PC-3 (cell line): ENCODE measurements at regions not wholly inside any gene's neighbourhood (a gene's known extent, or its start where the extent isn't known, plus 50 kb on each side); places are given as distances from the start of the nearest gene placed in this dataset.

Source experiments
- CTCF ChIP-seq: fragments of 300-600 bp; sonication (generic); conservative IDR thresholded peaks from 2 replicates; pipeline ENCODE4 v1.5.1; 2017; ENCODE audit warnings: antibody characterized with exemption, low read depth, mild to moderate bottlenecking, low read length
- EZH2 ChIP-seq: fragments of 300-600 bp; sonication (generic); IDR thresholded peaks from one replicate; pipeline ENCODE4 v1.6.1; 2017; ENCODE audit warnings: antibody characterized with exemption, mild to moderate bottlenecking, low read length; ENCODE audit not compliant: unreplicated experiment

GRCh38 chr13:50248516-50249143, 233.4 kb downstream of the KCNRG start:
- TF ChIP-seq EZH2 = no peak
- TF ChIP-seq CTCF = no peak
